GM13976 (cell line): ENCODE measurements at regions not wholly inside any gene's neighbourhood (a gene's known extent, or its start where the extent isn't known, plus 50 kb on each side); places are given as distances from the start of the nearest gene placed in this dataset.

Experiments used
- DNase-seq: peaks from one replicate; pipeline ENCODE4 v3.0.0; 2012; ENCODE audit warnings: low spot score
- in situ Hi-C: fragments of 300-500 bp; cut with MboI; formaldehyde crosslinking; loops from one replicate; pipeline ENCODE4 v1.12.0; 2022; ENCODE audit warnings: low sequenced_read_pairs, mixed read lengths, inconsistent platforms; ENCODE audit not compliant: unreplicated experiment
- TF ChIP-seq, protein P1 (sequence below): IDR thresholded peaks from 2 replicates; pipeline ENCODE4 v1.5.1; 2012; ENCODE audit warnings: borderline replicate concordance, mild to moderate bottlenecking; ENCODE audit not compliant: insufficient read depth; ENCODE audit errors: extremely low read depth, missing control alignments, control extremely low read depth

GRCh38 chr1:71222668-71223067, 141.8 kb upstream of the ZRANB2 start:
- in situ Hi-C loops: no loop called here
- TF ChIP-seq, protein P1, sequence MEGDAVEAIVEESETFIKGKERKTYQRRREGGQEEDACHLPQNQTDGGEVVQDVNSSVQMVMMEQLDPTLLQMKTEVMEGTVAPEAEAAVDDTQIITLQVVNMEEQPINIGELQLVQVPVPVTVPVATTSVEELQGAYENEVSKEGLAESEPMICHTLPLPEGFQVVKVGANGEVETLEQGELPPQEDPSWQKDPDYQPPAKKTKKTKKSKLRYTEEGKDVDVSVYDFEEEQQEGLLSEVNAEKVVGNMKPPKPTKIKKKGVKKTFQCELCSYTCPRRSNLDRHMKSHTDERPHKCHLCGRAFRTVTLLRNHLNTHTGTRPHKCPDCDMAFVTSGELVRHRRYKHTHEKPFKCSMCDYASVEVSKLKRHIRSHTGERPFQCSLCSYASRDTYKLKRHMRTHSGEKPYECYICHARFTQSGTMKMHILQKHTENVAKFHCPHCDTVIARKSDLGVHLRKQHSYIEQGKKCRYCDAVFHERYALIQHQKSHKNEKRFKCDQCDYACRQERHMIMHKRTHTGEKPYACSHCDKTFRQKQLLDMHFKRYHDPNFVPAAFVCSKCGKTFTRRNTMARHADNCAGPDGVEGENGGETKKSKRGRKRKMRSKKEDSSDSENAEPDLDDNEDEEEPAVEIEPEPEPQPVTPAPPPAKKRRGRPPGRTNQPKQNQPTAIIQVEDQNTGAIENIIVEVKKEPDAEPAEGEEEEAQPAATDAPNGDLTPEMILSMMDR: no peak

GRCh38 chr1:71210718-71211117, 129.9 kb upstream of the ZRANB2 start:
- in situ Hi-C loops: no loop called here
- TF ChIP-seq, protein P1: no peak
- DNase-seq: no peak

More at GRCh38 chr1:71222668-71223067, 141.8 kb upstream of the ZRANB2 start:
- DNase-seq: no peak

DNA sequence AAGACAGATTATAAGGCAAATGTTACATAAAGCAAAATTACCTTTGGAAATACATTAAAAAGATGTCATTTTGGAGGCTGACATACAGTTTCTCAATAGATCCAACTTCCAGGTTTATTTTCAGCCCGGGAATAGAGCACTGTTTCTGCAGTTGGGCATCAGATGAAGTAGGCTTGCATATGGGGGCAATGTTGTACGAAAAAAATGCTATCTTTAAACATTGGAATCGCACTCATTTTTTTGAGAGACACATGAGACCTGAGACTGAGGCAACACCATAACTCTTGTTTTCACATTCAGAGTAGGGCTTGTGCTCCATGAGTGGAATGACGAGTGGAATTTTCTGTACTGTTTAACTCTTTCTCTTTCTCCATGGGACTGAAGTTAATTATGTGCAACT, 122.4 kb upstream of the ZRANB2 start:
- no peak for DNase-seq
- TF ChIP-seq, protein P1: no peak
- in situ Hi-C loops: no loop called here

DNA sequence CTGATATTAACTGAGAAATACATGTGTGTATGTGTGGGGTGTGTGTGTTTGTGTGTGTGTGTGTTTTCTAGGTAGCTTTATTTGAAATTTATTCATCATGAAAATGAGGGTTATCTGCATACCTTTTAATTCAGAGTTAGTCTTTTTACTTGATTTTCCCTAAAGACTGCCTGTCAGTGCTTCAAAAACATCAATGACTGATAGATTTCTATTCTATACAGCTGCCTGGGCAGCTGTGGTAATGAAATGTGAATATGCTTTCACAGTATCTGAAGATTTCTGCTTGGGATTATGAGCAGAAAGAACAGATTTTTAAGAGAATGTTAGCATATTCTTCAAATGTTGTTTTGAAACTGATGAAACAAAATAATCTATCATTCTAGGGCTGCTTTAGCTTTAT, 119.7 kb upstream of the ZRANB2 start:
- TF ChIP-seq, protein P1: no peak
- no peak for DNase-seq
- in situ Hi-C loops: no loop called here

DNA sequence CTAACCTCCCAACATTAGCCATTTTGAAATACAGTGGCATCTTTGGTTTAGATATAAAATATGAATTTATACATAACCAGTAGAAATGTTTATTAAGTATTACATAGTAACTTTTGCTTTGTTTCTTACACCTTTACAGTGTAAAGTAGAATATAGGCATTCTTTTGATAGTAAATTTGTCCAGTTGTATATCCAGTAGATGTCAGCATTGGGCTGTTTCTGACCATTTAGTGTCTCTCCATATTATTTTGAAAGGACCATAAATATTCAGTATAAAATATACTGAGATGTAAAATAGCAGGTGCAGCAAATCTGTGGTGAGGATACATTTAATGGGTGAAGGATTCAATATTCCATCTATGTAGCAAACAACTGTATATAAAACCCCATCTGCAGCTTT, 115.8 kb upstream of the ZRANB2 start:
- in situ Hi-C loops: no loop called here

DNA sequence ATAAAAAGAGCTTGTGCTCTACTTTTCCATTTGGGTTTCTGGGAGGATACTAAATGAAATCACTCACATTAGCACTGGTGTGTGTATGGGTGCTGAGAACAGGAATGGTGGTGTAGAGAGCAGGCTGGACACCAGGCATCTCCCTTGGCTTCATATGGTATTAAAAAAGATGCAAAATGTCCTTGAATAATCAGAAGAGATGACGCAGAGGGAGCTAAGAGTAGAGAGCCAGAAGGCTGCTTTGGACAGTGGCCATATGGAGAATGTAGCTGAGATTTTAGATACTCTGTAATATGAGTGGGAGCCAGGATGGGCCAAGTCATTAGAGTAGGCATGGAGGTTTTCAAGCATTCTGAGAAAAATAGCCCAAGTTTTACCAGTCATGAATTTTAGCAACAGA, 112.3 kb upstream of the ZRANB2 start:
- TF ChIP-seq, protein P1: no peak
- DNase-seq: no peak
- in situ Hi-C loops: no loop called here

More for the DNA sequence above, 115.8 kb upstream of the ZRANB2 start:
- TF ChIP-seq, protein P1: no peak
- DNase-seq: peak; percentile 4

DNA sequence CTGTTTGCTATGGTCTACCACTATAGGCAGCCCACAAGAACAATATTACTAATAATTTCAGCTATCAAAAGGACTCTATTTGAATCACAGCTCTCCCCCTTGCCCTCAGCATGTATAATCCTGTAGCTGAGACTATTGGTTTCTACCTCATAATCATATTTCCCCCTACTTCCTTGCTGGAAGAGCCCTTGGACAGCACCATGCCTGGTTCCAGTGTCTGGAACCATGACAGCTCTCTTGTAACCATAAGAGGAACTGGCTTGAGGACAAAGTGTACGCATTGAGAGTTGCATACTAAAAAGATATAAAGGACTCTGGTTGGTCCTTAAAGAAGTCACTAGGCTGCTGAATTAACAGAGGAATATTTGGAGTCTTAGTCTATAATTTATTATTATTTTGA, 110.7 kb upstream of the ZRANB2 start:
- TF ChIP-seq, protein P1: no peak
- DNase-seq: no peak
- in situ Hi-C loops: no loop called here
